ENCODE measurements at regions not wholly inside any gene's neighbourhood (a gene's known extent, or its start where the extent isn't known, plus 50 kb on each side); places are given as distances from the start of the nearest gene placed in this dataset.

DNA sequence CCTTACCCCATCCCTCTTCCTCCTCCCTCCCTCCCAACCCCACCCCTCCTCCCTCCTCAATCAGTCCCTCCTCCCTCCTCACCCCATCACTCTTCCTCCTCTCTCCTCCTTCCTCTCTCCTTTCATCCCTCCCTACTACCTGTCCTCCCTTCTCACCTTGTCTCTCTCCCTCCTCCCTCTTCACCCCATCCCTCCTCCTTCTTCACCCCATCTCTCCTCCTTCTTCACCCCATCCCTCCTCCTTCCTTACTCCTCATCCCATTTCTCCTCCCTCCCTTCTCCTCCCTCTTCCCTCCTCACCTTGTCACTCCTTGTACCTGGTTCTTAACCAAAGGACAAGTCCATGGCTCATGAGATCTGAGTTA, 222.4 kb downstream of the TTLL2 start:
- no peak for TF ChIP-seq POLR2A (IDR thresholded peaks at IDR 0.05)
- TF ChIP-seq, protein P1, sequence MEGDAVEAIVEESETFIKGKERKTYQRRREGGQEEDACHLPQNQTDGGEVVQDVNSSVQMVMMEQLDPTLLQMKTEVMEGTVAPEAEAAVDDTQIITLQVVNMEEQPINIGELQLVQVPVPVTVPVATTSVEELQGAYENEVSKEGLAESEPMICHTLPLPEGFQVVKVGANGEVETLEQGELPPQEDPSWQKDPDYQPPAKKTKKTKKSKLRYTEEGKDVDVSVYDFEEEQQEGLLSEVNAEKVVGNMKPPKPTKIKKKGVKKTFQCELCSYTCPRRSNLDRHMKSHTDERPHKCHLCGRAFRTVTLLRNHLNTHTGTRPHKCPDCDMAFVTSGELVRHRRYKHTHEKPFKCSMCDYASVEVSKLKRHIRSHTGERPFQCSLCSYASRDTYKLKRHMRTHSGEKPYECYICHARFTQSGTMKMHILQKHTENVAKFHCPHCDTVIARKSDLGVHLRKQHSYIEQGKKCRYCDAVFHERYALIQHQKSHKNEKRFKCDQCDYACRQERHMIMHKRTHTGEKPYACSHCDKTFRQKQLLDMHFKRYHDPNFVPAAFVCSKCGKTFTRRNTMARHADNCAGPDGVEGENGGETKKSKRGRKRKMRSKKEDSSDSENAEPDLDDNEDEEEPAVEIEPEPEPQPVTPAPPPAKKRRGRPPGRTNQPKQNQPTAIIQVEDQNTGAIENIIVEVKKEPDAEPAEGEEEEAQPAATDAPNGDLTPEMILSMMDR (IDR thresholded peaks at IDR 0.05), result no peak
